ENCODE measurements at regions not wholly inside any gene's neighbourhood (a gene's known extent, or its start where the extent isn't known, plus 50 kb on each side); places are given as distances from the start of the nearest gene placed in this dataset.
"Not testable (repeated sequence)": the region's sequence is repeated elsewhere in the genome, so short reads cannot be mapped to it uniquely, and the experiment has no call there.

DNA sequence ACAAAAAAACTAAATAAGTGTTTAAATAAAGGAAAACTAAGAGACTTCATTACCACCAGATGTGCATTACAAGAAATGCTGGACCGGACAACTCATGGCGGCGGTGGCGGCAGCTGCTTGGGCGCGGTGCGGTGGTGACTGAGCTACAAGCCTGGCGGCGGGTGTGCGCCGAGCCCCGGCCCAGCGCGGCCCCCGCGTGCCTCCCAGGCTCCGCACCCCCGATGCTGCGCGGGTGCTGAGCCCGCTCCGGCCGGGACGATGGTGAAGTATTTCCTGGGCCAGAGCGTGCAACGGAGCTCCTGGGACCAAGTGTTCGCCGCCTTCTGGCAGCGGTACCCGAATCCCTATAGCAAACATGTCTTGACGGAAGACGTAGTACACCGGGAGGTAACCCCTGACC, 52.2 kb upstream of the RCOR3 start:
- DNase-seq = no peak

DNA sequence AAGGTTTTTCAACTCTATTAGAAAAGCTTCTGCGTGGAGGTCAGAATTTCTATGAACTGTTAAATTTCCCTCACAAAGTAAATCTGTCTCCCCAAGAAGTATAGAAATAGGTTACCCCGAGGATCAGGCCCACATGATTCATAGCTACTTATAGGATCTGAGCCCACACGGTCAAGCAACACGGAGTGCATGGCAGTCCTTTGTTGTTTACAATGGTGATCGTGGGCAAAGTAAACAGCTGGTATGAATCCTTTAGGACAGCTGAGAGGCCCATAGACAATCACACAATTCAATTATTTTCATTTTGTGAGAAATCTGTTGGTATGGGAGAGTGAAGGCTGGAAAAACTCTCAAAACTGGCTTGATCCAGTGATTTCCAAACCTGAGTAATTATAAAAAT, 58.9 kb upstream of the RCOR3 start:
- no peak for DNase-seq

DNA sequence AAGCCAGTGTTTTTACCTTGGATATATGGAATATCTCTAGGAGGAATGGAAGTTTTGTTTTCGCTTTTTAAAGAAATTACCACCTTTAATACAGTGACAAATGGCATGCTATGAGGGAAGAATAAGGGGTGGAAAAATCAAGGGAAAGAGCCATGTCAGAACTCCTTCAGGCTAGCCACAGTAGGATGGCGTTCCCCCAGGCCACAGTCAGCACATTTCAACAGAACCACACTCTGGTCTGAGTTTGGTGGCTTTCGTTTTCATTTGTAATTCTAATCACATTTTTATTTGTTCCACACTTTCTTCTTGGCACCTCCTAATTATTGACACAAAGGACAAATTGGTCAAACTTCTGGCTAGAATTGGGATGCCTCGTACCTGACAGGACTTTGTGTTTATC, 60.3 kb upstream of the RCOR3 start:
- DNase-seq = peak in 1 of 58 donors; percentile 0

DNA sequence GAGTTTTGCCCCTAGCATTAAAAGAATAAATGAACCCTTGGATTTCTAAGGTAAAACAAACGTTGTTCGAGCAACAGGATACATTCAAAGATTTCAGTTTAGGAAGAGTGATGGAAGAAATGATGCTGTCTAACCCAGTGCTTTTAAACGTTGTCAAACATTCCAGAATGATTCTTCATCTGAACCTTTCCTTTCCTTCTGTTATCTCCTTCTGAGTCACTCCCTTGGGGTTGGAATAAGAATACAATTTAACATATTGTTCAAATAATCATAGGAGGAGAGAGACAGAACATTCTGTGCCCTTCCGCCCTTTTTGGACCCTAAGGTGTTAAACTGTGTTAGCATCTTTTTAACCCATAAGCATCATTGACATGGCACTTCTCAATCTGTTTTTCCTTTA, 61.1 kb upstream of the RCOR3 start:
- DNase-seq = no peak

DNA sequence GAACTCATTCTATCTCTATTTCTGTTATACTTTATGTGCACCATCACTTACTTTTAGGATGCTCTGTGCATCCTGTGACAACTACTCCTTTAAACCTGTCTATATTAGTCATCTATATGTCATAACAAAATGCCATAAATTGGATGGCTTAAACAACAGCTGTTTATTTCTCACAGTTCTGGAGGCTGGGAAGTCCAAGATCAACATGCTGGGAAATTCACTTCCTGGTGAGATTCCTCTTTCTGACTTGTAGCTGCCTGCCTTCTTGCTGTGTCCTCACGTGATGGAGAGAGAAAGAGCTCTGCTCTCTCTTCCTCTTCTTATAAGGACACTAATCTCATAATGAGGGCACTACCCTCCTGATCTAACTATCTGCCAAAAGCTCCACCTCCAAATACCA, 62.3 kb upstream of the RCOR3 start:
- DNase-seq = no peak

DNA sequence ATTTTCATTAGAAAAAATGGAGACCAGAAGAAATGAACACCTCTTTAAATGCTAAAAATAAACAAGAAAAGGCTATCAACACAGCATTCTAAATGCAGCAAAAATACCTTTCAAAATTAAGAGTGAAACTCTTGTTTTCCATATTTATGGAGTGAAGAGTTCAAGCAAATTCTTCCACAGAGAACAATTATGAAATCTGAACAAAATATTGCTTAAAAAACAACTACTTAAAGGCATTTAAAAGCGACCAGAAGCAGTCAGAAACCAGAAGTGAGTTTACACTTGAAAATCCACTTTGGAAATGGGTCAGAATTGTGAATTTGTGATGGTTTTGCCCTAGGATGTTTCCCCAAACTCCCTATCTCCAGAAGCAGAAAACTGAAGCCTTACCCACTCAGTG, 60.9 kb upstream of the KCNH1 start:
- no peak for DNase-seq

DNA sequence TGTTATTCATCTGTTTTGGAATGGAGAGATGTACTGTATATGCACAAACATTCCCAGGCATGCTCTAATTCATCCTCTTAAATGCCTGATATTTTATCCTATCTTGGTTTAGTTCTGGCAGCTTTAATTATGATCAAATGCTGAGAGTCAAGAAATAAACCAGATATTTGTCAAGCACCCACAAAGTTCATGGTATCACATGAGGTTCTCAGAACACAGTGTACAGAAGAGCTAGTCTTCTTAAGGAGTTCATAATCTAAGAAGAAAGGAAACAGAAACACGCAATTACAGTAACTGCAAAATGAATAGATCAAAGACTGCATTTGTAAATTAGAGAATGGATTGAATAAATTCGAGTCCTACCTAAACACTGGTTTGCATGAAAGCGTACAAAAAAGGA, 58.3 kb upstream of the KCNH1 start:
- no peak for DNase-seq

DNA sequence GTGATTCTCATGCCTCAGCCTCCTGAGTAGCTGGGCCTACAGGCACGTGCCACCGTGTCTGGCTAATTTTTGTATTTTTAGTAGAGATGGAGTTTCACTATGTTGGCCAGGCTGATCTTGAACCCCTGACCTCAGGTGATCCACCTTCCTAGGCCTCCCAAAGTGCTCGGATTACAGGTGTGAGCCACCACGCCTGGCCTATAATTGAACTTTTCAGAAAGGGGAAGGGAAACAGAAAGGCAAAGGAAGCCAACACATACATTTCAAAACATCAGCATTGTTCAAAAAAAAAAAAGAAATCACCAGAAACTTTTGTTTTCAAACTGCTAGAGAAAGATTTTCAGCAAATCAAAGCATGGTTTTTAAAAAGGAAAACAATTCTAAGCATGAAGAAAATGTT, 54.8 kb upstream of the KCNH1 start:
- DNase-seq = not testable (repeated sequence)

DNA sequence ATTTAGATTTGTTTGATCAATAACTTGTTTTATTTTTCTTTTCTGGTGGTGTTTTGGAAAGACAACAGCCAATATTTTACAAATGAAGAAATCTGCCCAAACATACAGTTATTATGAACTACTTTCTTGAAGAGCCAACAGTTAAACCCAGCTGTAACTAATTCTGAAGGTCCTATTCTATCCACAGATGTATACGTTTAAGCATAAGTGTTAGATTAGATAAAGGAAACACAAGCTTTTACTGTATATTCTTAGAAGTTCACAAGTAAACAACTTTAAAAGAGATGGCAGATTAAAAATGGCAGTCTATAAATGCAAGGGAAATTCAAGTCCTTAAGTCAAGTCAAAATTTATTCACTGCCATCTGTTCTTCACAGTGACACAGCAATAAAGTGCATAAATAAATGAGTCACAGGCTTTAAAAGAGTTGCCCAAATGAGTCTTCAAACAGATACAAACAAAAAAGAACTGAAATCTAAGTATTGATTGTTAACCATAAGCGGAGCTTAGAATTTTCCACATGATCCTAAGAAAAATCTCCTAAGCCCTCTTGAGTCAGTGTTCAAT, 49.9 kb upstream of the KCNH1 start:
- peak in 1 of 58 donors; percentile 5 for DNase-seq

Measured in anterior cingulate cortex (tissue), 58 donors.